CD14-positive monocyte (primary cell): ENCODE measurements at regions not wholly inside any gene's neighbourhood (a gene's known extent, or its start where the extent isn't known, plus 50 kb on each side); places are given as distances from the start of the nearest gene placed in this dataset.

ENCODE experiments used
- DNase-seq, 3 donors: peaks; one replicate each; pipeline ENCODE4 v3.0.0-alpha.2; 2011 to 2022
- H2AFZ ChIP-seq: 2 replicates; pipeline ENCODE4 v1.6.0; 2012; ENCODE audit warnings: mild to moderate bottlenecking, low read depth, low read length, inconsistent platforms; ENCODE audit not compliant: insufficient read depth, poor library complexity, severe bottlenecking
- H3K27ac ChIP-seq, 2 donors: 1 replicate in 1 of 2; 2 replicates in 1 of 2; pipeline ENCODE4 v1.5.1; 2012 to 2013; ENCODE audit warnings: low read length in 2 of 2, control low read depth in 1 of 2, inconsistent platforms in 1 of 2, low read depth in 1 of 2, mild to moderate bottlenecking in 1 of 2
- H3K27me3 ChIP-seq, 2 donors: one replicate each; pipeline versions ENCODE4 v1.6.0 to v1.6.1; 2011 to 2013; ENCODE audit warnings: low read length in 2 of 2; ENCODE audit not compliant: control insufficient read depth in 2 of 2, insufficient read depth in 2 of 2
- H3K36me3 ChIP-seq, 2 donors: replicated peaks in 1 of 2; 1 replicate in 1 of 2; 2 replicates in 1 of 2; pipeline versions ENCODE4 v1.5.1 to v1.6.1; 2012 to 2013; ENCODE audit warnings: low read length in 2 of 2, control low read depth in 1 of 2, inconsistent platforms in 1 of 2, mild to moderate bottlenecking in 1 of 2; ENCODE audit not compliant: insufficient read depth in 2 of 2, control insufficient read depth in 1 of 2
- H3K4me1 ChIP-seq, 2 donors: 1 replicate in 1 of 2; 2 replicates in 1 of 2; pipeline versions ENCODE4 v1.5.1 to v1.6.1; 2012 to 2013; ENCODE audit warnings: low read length in 2 of 2, control low read depth in 1 of 2, inconsistent platforms in 1 of 2, mild to moderate bottlenecking in 1 of 2, moderate library complexity in 1 of 2; ENCODE audit not compliant: insufficient read depth in 2 of 2, control insufficient read depth in 1 of 2
- H3K4me2 ChIP-seq: replicated peaks from 2 replicates; pipeline ENCODE3; 2012; ENCODE audit warnings: low read length, moderate library complexity, mild to moderate bottlenecking; ENCODE audit not compliant: poor library complexity, severe bottlenecking; ENCODE audit errors: extremely low read depth
- H3K4me3 ChIP-seq, 3 experiments: fragments of 200-600 bp in 1 of 3; sonication (generic) in 1 of 3; replicated peaks in 1 of 3; 1 replicate in 2 of 3; 2 replicates in 1 of 3; pipeline ENCODE4 v1.5.1; 2011 to 2013; ENCODE audit warnings: low read length in 3 of 3, mild to moderate bottlenecking in 3 of 3, control low read depth in 2 of 3, low read depth in 2 of 3, inconsistent platforms in 1 of 3, moderate library complexity in 1 of 3
- H3K79me2 ChIP-seq: 2 replicates; pipeline ENCODE4 v1.6.0; 2012; ENCODE audit warnings: mild to moderate bottlenecking, control low read depth, inconsistent platforms, low read length, moderate library complexity; ENCODE audit not compliant: insufficient read depth
- H3K9ac ChIP-seq: 2 replicates; pipeline ENCODE4 v1.6.0; 2017; ENCODE audit warnings: low read length, mild to moderate bottlenecking; ENCODE audit not compliant: insufficient read depth, poor library complexity, severe bottlenecking
- H3K9me3 ChIP-seq, 2 donors: replicated peaks in 1 of 2; 1 replicate in 1 of 2; 2 replicates in 1 of 2; pipeline versions ENCODE4 v1.5.1 to v1.6.1; 2012 to 2013; ENCODE audit warnings: low read length in 2 of 2, control low read depth in 1 of 2; ENCODE audit not compliant: control insufficient read depth in 1 of 2, insufficient read depth in 1 of 2
- H4K20me1 ChIP-seq: 2 replicates; pipeline ENCODE4 v1.6.0; 2012; ENCODE audit warnings: mild to moderate bottlenecking, low read length, control low read depth, moderate library complexity; ENCODE audit not compliant: insufficient read depth
- H3K27ac Mint-ChIP-seq, 7 donors: one replicate each; pipeline ENCODE4 v1.8.0; 2020; ENCODE audit warnings: mild to moderate bottlenecking in 7 of 7, mixed read lengths in 7 of 7, moderate library complexity in 6 of 7, inconsistent platforms in 2 of 7
- H3K27me3 Mint-ChIP-seq, 3 donors: one replicate each; pipeline ENCODE4 v1.8.0; 2021 to 2022; ENCODE audit warnings: low read depth in 3 of 3, mild to moderate bottlenecking in 3 of 3, mixed read lengths in 3 of 3, moderate library complexity in 3 of 3, inconsistent platforms in 1 of 3
- H3K36me3 Mint-ChIP-seq, 2 donors: one replicate each; pipeline ENCODE4 v1.8.0; 2020; ENCODE audit warnings: mixed read lengths in 2 of 2, inconsistent platforms in 1 of 2, mild to moderate bottlenecking in 1 of 2
- H3K4me1 Mint-ChIP-seq: one replicate; pipeline ENCODE4 v1.8.0; 2020; ENCODE audit warnings: mild to moderate bottlenecking, mixed read lengths
- H3K4me3 Mint-ChIP-seq, 2 donors: one replicate each; pipeline ENCODE4 v1.8.0; 2020; ENCODE audit warnings: mild to moderate bottlenecking in 2 of 2, mixed read lengths in 2 of 2, moderate library complexity in 1 of 2
- H3K9me3 Mint-ChIP-seq, 7 donors: one replicate each; pipeline ENCODE4 v1.8.0; 2020 to 2022; ENCODE audit warnings: mixed read lengths in 7 of 7, mild to moderate bottlenecking in 6 of 7, moderate library complexity in 6 of 7, inconsistent platforms in 2 of 7
- WGBS: methylation state at CpG from one replicate; pipeline ENCODE4 v1.1.5; 2013; ENCODE audit warnings: missing lambda C conversion rate; ENCODE audit not compliant: insufficient coverage; 5-methylcytosine and 5-hydroxymethylcytosine counted together
- intact Hi-C, 2 donors: fragments of 100-400 bp; cut with micrococcal nuclease; formaldehyde crosslinking; loops; one replicate each; pipeline versions ENCODE4 v1.15.0 to v1.15.1; 2023
- TF ChIP-seq, protein P1 (sequence below): fragments of 200-600 bp; IDR thresholded peaks from one replicate; pipeline ENCODE4 v1.8.0; 2022; ENCODE audit warnings: antibody characterized with exemption, mild to moderate bottlenecking

DNA sequence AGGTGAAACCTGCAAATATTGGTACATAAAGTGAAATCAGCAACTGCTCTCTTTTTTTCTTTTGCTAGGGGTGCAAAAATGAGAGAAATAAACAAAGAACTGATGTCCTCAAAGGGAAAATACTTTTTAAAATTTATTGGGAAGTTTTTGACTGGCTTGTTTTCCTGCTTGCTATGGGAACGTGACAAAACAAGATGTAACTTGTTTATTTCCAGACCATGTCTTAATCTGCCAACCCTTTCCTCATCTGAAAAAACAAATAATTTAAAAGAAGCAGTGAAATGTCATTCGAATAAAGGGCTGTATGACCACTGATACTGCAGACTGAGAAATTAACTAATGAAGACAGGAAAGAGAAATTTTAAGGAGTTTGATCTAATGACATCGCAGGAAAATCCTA is 221.9 kb downstream of the CBLN4 start:
- no peaks in the 10 kb centered on the region for H3K4me1 Mint-ChIP-seq
- Histone ChIP-seq H3K27me3 (no peaks in the 10 kb centered on the region), H3K9me3 (peaks cover 5 to 13% of the 10 kb centered on the region in 2 donors), H3K4me1 (no peaks in the 10 kb centered on the region), H3K4me2 (no peak overlapping the region), H3K27ac (no peak overlapping the region), H3K36me3 (no peaks in the 10 kb centered on the region), H4K20me1 (no peaks in the 10 kb centered on the region), H3K4me3 (no peak overlapping the region), H3K9ac (no peak overlapping the region), H2AFZ (no peak overlapping the region), H3K79me2 (no peaks in the 10 kb centered on the region)
- DNase-seq: no peak
- WGBS: no CpG with 5 or more reads among the region's 3 CpGs
- no peaks in the 10 kb centered on the region for H3K36me3 Mint-ChIP-seq
- intact Hi-C loops: no loop called here
- TF ChIP-seq, protein P1, sequence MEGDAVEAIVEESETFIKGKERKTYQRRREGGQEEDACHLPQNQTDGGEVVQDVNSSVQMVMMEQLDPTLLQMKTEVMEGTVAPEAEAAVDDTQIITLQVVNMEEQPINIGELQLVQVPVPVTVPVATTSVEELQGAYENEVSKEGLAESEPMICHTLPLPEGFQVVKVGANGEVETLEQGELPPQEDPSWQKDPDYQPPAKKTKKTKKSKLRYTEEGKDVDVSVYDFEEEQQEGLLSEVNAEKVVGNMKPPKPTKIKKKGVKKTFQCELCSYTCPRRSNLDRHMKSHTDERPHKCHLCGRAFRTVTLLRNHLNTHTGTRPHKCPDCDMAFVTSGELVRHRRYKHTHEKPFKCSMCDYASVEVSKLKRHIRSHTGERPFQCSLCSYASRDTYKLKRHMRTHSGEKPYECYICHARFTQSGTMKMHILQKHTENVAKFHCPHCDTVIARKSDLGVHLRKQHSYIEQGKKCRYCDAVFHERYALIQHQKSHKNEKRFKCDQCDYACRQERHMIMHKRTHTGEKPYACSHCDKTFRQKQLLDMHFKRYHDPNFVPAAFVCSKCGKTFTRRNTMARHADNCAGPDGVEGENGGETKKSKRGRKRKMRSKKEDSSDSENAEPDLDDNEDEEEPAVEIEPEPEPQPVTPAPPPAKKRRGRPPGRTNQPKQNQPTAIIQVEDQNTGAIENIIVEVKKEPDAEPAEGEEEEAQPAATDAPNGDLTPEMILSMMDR: no peak
- H3K9me3 Mint-ChIP-seq: peaks cover 0 to 11% (median 6%) of the 10 kb centered on the region in 7 donors
- H3K27me3 Mint-ChIP-seq: no peaks in the 10 kb centered on the region
- no peak overlapping the region for H3K27ac Mint-ChIP-seq
- no peak overlapping the region for H3K4me3 Mint-ChIP-seq

DNA sequence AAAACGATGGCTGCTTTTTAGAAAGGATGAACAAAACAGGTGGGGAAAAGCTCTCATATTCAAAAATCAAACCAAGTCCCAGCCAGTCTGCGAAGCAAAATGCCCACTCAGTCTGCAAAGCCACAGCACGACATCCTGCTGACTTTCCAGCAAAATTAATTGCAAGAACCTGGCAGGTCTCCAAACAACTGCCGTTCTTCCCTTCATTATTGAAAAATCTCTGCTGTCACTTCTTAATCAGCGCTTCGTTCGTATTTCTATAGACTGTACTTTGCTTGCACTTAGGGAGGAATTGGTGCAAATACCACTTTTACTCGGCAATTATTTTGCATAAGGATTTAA is 222.4 kb downstream of the CBLN4 start:
- TF ChIP-seq, protein P1: no peak
- peaks cover 7 to 10% of the 10 kb centered on the region in 2 donors for H3K9me3 ChIP-seq
- H2AFZ ChIP-seq: no peak overlapping the region
- H3K4me1 ChIP-seq: no peaks in the 10 kb centered on the region
- H4K20me1 ChIP-seq: no peaks in the 10 kb centered on the region
- no peaks in the 10 kb centered on the region for H3K27me3 Mint-ChIP-seq
- 78% methylated on average over 7 of the region's 8 CpGs for WGBS
- H3K4me3 ChIP-seq: no peak overlapping the region
- H3K36me3 Mint-ChIP-seq: no peaks in the 10 kb centered on the region
- H3K36me3 ChIP-seq: no peaks in the 10 kb centered on the region
- peaks cover 0 to 11% (median 8%) of the 10 kb centered on the region in 7 donors for H3K9me3 Mint-ChIP-seq
- intact Hi-C loops: no loop called here
- H3K27me3 ChIP-seq: no peaks in the 10 kb centered on the region
- no peak overlapping the region for H3K27ac ChIP-seq
- H3K4me2 ChIP-seq: no peak overlapping the region
- no peaks in the 10 kb centered on the region for H3K4me1 Mint-ChIP-seq
- H3K9ac ChIP-seq: no peak overlapping the region
- H3K4me3 Mint-ChIP-seq: no peak overlapping the region
- no peak overlapping the region for H3K27ac Mint-ChIP-seq
- H3K79me2 ChIP-seq: no peaks in the 10 kb centered on the region
- DNase-seq: no peak
